Heart right ventricle (tissue), 16 donors: ENCODE measurements at regions not wholly inside any gene's neighbourhood (a gene's known extent, or its start where the extent isn't known, plus 50 kb on each side); places are given as distances from the start of the nearest gene placed in this dataset.

ENCODE experiments used
- ATAC-seq, 8 donors: fragments of 200-7000 bp; cut with Tn5 transposase; one replicate each; pipeline ENCODE4 v1.9.1; 2020; ENCODE audit warnings: mild to moderate bottlenecking in 8 of 8, moderate library complexity in 8 of 8, moderate number of reproducible peaks in 1 of 8
- DNase-seq, 2 donors: peaks; one replicate each; pipeline ENCODE4 v3.0.0-alpha.2; 2020
- H3K27ac ChIP-seq, 10 donors: fragments of 200-600 bp; sonication (generic) in 2 of 10; one replicate each; pipeline versions ENCODE4 v1.5.0 to v1.8.0; 2020 to 2022; ENCODE audit warnings: mild to moderate bottlenecking in 3 of 10
- H3K27me3 ChIP-seq, 7 donors: fragments of 200-600 bp; one replicate each; pipeline ENCODE4 v1.8.0; 2021 to 2022; ENCODE audit warnings: mild to moderate bottlenecking in 2 of 7
- H3K36me3 ChIP-seq, 9 donors: fragments of 200-600 bp; sonication (generic) in 1 of 9; one replicate each; pipeline versions ENCODE4 v1.5.0 to v1.8.0; 2020 to 2022; ENCODE audit warnings: mild to moderate bottlenecking in 2 of 9
- H3K4me1 ChIP-seq, 9 donors: fragments of 200-600 bp; sonication (generic) in 1 of 9; one replicate each; pipeline versions ENCODE4 v1.5.0 to v1.8.0; 2020 to 2022; ENCODE audit warnings: mild to moderate bottlenecking in 4 of 9
- H3K4me3 ChIP-seq, 10 donors: fragments of 200-600 bp; sonication (generic) in 2 of 10; one replicate each; pipeline versions ENCODE4 v1.5.0 to v1.8.0; 2020 to 2022; ENCODE audit warnings: mild to moderate bottlenecking in 7 of 10, moderate library complexity in 2 of 10
- H3K9me3 ChIP-seq, 11 donors: fragments of 200-600 bp in 10 of 11; sonication (generic) in 2 of 11; one replicate each; pipeline versions ENCODE4 v1.5.0 to v1.8.0; 2013 to 2022; ENCODE audit warnings: mild to moderate bottlenecking in 2 of 11, control low read depth in 1 of 11, moderate library complexity in 1 of 11
- CTCF ChIP-seq, 9 donors: fragments of 200-600 bp; sonication (generic) in 2 of 9; IDR thresholded peaks; one replicate each; pipeline versions ENCODE4 v1.5.0 to v1.8.0; 2021 to 2022; ENCODE audit warnings: antibody characterized with exemption in 9 of 9, mild to moderate bottlenecking in 5 of 9, moderate library complexity in 1 of 9
- WGBS, 2 donors: extraction: QIAGEN DNeasy Blood & Tissue Kit; methylation state at CpG; one replicate each; pipeline ENCODE4 v1.1.7; 2013; ENCODE audit warnings: inconsistent platforms in 1 of 2; 5-methylcytosine and 5-hydroxymethylcytosine counted together
- intact Hi-C, 10 donors: fragments of 100-400 bp; cut with DNase I; formaldehyde crosslinking; loops; one replicate each; pipeline versions ENCODE4 v1.11.1 to v1.14.2; 2022
- donor health status: Arrhythmogenic right ventricular cardiomyopathy.
- donor health status: ischemic (EF 13 %, LVEDD 7.1; RV severe dilation, severe dysfunction).
- donor health status: healthy with polysubstance abuse.
- donor health status: DM: no; HTN: yes; CAD: no.
- donor health status: DM: no; HTN: no; CAD: no.
- donor health status: ischemic (EF 25% LVEDD 6.9; RV normal size, moderate dysfunction).
- donor health status: ischemic (EF 25% LVEDD 5.7; RV mildly dilated, moderate dysfunction).
- donor health status: healthy.
- donor health status: DM: yes; HTN: yes; CAD: no.
- donor health status: Ischemic cardiomyopathy.
- donor health status: ischemic (EF 35%, LVEDD 5.7; RV mildly dilated, moderate dysfunction).
- donor health status: nonischemic (EF 11% LVEDD 7.7; RV severe dilation, severe dysfunction).
- donor health status: DM: yes; HTN: yes; CAD: no.
- donor health status: PGD.
- donor health status: ischemic (EF 29% LVEDD 5.4; RV normal size, mild dysfunction).
- donor health status: nonischemic (EF 23%, LVEDD 6.1; RV moderate dilation, normal function).

- TF ChIP-seq CTCF (IDR thresholded peaks at IDR 0.05) = no peak
- no peak overlapping the region for H3K27ac ChIP-seq
- H3K36me3 ChIP-seq = no peaks in the 10 kb centered on the region
- intact Hi-C loops = loop anchor here in 1 of 10 donors (10.0 kb wide), 1 partner anchor 448 kb away; the partner anchor contains the start of gene COL12A1
- H3K9me3 ChIP-seq = no peaks in the 10 kb centered on the region
- H3K4me3 ChIP-seq = no peak overlapping the region
- H3K4me1 ChIP-seq = no peaks in the 10 kb centered on the region
- H3K27me3 ChIP-seq = no peaks in the 10 kb centered on the region
- ATAC-seq (no peak), DNase-seq (no peak)
- 88 to 92% methylated on average over 2 of the region's 2 CpGs for WGBS, 2 donors
These were observed 448.9 kb downstream of the COL12A1 start for GRCh38 chr6:74756923-74757322.

- ATAC-seq (no peak), DNase-seq (no peak)
- WGBS, 2 donors = 56 to 59% methylated on average over 2 of the region's 2 CpGs
- intact Hi-C loops = loop anchor here in 1 of 10 donors (10.0 kb wide), 1 partner anchor 449 kb away; the partner anchor contains the start of gene COL12A1
- no peak for TF ChIP-seq CTCF (IDR thresholded peaks at IDR 0.05)
- Histone ChIP-seq H3K4me1 (no peaks in the 10 kb centered on the region), H3K27ac (no peak overlapping the region), H3K4me3 (no peak overlapping the region), H3K27me3 (no peaks in the 10 kb centered on the region), H3K36me3 (no peaks in the 10 kb centered on the region), H3K9me3 (no peaks in the 10 kb centered on the region)
These were observed 450.1 kb downstream of the COL12A1 start for GRCh38 chr6:74755778-74756177.

GRCh38 chr6:74755196-74755595, 450.7 kb downstream of the COL12A1 start:
- H3K36me3 ChIP-seq = no peaks in the 10 kb centered on the region
- no peak for ATAC-seq
- intact Hi-C loops = loop anchor here in 1 of 10 donors (10.0 kb wide), 1 partner anchor 450 kb away; the partner anchor contains the start of gene COL12A1
- no peak overlapping the region for H3K27ac ChIP-seq
- DNase-seq = no peak
- no peaks in the 10 kb centered on the region for H3K9me3 ChIP-seq
- 87 to 89% methylated on average over 10 of the region's 10 CpGs for WGBS, 2 donors
- TF ChIP-seq CTCF (IDR thresholded peaks at IDR 0.05) = no peak
- no peaks in the 10 kb centered on the region for H3K4me1 ChIP-seq
- H3K27me3 ChIP-seq = no peaks in the 10 kb centered on the region
- no peak overlapping the region for H3K4me3 ChIP-seq

GRCh38 chr6:74753883-74754600, 451.8 kb downstream of the COL12A1 start:
- no peak overlapping the region for H3K27ac ChIP-seq
- ATAC-seq = no peak
- no peaks in the 10 kb centered on the region for H3K36me3 ChIP-seq
- H3K9me3 ChIP-seq = no peaks in the 10 kb centered on the region
- H3K4me3 ChIP-seq = no peak overlapping the region
- DNase-seq = no peak
- TF ChIP-seq CTCF (IDR thresholded peaks at IDR 0.05) = no peak
- WGBS, 2 donors = 78 to 79% methylated on average over 2 of the region's 2 CpGs
- intact Hi-C loops = loop anchor here in 5 of 10 donors (5.0 to 10.0 kb wide), 3 partner anchors 448 to 453 kb away; partner anchors contain the start of gene COL12A1 (in 4 of the 5)
- H3K27me3 ChIP-seq = no peaks in the 10 kb centered on the region
- H3K4me1 ChIP-seq = no peaks in the 10 kb centered on the region
